ENCODE measurements at regions not wholly inside any gene's neighbourhood (a gene's known extent, or its start where the extent isn't known, plus 50 kb on each side); places are given as distances from the start of the nearest gene placed in this dataset.

DNA sequence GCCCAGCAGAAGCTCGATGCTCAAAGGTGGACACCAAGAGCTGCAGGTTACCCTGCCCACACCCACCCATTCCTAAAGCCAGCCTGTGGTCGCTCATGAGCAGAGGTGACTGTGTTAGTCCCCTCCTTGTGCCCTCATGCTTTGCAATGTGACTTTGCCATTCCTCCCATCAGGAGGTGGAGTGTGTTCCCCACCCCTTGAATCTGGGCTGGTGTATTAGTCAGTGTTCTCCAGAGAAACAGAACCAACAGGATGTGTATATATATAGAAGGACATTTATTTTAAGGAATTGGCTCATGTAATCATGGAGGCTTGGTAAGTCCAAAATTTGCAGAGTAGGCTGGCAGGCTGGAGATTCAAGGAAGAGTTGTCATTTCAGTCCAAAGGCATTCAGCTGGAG is 54.4 kb upstream of the RNF24 start:
- DNase-seq = peak; percentile 44

- DNase-seq = peak; percentile 34
These were observed 53.4 kb upstream of the RNF24 start for GRCh38 chr20:4068708-4069107.

GRCh38 chr20:4067600-4068261 is 52.4 kb upstream of the RNF24 start:
- DNase-seq = peak; percentile 32

DNA sequence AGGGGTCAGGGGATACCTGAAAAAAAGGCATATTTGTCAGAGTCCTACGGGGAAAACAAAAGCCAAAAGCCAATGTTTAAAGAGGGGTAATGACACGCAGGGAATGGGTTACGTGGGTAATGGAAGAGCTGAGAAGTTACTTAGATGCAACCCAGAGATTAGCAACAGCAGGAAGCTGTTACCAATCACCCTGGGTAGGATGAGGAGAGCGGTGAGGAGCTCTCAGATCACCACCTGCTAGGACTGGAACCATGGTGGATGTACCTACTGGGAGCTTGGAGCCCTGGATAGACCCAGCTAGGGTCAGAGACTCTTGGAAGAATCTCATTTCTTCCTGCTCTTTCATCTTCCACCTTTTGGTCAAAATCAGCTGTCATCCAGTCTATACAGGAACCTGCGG is 51.2 kb upstream of the RNF24 start:
- peak; percentile 34 for DNase-seq

- DNase-seq = peak; percentile 43
These were observed 50.1 kb upstream of the RNF24 start for GRCh38 chr20:4065391-4065844.
